Parathyroid adenoma (tissue), 2 donors: ENCODE measurements at regions not wholly inside any gene's neighbourhood (a gene's known extent, or its start where the extent isn't known, plus 50 kb on each side); places are given as distances from the start of the nearest gene placed in this dataset.

Source experiments
- H2AFZ ChIP-seq: fragments of 300-600 bp; sonication (generic); one replicate; pipeline ENCODE4 v1.7.0; 2017; ENCODE audit warnings: antibody characterized with exemption, mild to moderate bottlenecking
- H3K27ac ChIP-seq: fragments of 300-600 bp; sonication (generic); one replicate; pipeline ENCODE4 v1.7.0; 2017
- H3K27me3 ChIP-seq: fragments of 300-600 bp; sonication (generic); one replicate; pipeline ENCODE4 v1.7.0; 2017; ENCODE audit warnings: low read length; ENCODE audit not compliant: control insufficient read depth, insufficient read depth
- H3K36me3 ChIP-seq: fragments of 300-600 bp; sonication (generic); one replicate; pipeline ENCODE4 v1.7.0; 2017; ENCODE audit warnings: low read length; ENCODE audit not compliant: control insufficient read depth, insufficient read depth
- H3K4me1 ChIP-seq: fragments of 300-600 bp; sonication (generic); one replicate; pipeline ENCODE4 v1.7.0; 2017; ENCODE audit warnings: control low read depth
- H3K4me2 ChIP-seq: fragments of 300-600 bp; sonication (generic); one replicate; pipeline ENCODE4 v1.7.0; 2017; ENCODE audit warnings: low read length
- H3K4me3 ChIP-seq: fragments of 300-600 bp; sonication (generic); one replicate; pipeline ENCODE4 v1.7.0; 2017; ENCODE audit warnings: low read depth, low read length
- H3K79me2 ChIP-seq: fragments of 300-600 bp; sonication (generic); one replicate; pipeline ENCODE4 v1.7.0; 2017; ENCODE audit warnings: control low read depth
- H3K9ac ChIP-seq: fragments of 300-600 bp; sonication (generic); one replicate; pipeline ENCODE4 v1.7.0; 2017; ENCODE audit warnings: mild to moderate bottlenecking
- H3K9me3 ChIP-seq: fragments of 300-600 bp; sonication (generic); one replicate; pipeline ENCODE4 v1.7.0; 2017; ENCODE audit warnings: low read length; ENCODE audit not compliant: control insufficient read depth
- TF ChIP-seq, protein P1 (sequence below): fragments of 300-600 bp; sonication (generic); IDR thresholded peaks from one replicate; pipeline ENCODE4 v1.7.0; 2017; ENCODE audit warnings: antibody characterized with exemption, mild to moderate bottlenecking
- donor health status: primary hyperparathyroidism.

GRCh38 chr15:93965304-93965908, 266.0 kb upstream of the MCTP2 start:
- Histone ChIP-seq H3K27ac (no peak overlapping the region), H3K79me2 (no peaks in the 10 kb centered on the region), H3K9me3 (no peaks in the 10 kb centered on the region), H3K4me2 (no peak overlapping the region), H3K4me3 (no peak overlapping the region), H3K27me3 (no peaks in the 10 kb centered on the region), H2AFZ (no peak overlapping the region), H3K9ac (no peak overlapping the region), H3K36me3 (no peaks in the 10 kb centered on the region), H3K4me1 (no peaks in the 10 kb centered on the region)
- TF ChIP-seq, protein P1, sequence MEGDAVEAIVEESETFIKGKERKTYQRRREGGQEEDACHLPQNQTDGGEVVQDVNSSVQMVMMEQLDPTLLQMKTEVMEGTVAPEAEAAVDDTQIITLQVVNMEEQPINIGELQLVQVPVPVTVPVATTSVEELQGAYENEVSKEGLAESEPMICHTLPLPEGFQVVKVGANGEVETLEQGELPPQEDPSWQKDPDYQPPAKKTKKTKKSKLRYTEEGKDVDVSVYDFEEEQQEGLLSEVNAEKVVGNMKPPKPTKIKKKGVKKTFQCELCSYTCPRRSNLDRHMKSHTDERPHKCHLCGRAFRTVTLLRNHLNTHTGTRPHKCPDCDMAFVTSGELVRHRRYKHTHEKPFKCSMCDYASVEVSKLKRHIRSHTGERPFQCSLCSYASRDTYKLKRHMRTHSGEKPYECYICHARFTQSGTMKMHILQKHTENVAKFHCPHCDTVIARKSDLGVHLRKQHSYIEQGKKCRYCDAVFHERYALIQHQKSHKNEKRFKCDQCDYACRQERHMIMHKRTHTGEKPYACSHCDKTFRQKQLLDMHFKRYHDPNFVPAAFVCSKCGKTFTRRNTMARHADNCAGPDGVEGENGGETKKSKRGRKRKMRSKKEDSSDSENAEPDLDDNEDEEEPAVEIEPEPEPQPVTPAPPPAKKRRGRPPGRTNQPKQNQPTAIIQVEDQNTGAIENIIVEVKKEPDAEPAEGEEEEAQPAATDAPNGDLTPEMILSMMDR, result no peak

- Histone ChIP-seq H3K36me3 (no peaks in the 10 kb centered on the region), H3K27me3 (no peaks in the 10 kb centered on the region), H3K4me2 (no peak overlapping the region), H3K4me3 (no peak overlapping the region), H3K4me1 (no peaks in the 10 kb centered on the region), H2AFZ (no peak overlapping the region), H3K27ac (no peak overlapping the region), H3K79me2 (no peaks in the 10 kb centered on the region), H3K9me3 (no peaks in the 10 kb centered on the region), H3K9ac (no peak overlapping the region)
- TF ChIP-seq, protein P1, result no peak
Observed at GRCh38 chr15:93954985-93955571, 276.3 kb upstream of the MCTP2 start.

DNA sequence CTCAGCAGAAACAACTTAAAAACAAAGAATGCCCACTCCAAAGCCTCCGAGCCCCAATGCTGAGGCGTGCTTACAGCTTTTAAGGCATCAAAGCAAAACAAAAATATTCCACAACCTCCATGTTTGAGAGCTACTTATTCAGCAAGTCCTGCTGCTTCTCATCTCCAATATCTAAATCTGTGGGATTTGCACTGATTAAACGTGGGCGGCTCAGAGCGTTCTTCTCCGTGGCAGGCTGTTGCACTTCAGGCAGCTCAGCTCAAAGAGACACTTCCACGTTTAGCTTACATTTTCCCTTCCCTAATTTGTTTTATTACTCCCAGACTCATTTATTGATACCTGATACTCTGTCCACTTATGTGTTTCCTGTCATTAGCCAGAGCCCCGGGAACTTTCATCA, 282.6 kb upstream of the MCTP2 start:
- H3K4me1 ChIP-seq, result no peaks in the 10 kb centered on the region
- no peak overlapping the region for H3K4me2 ChIP-seq
- no peaks in the 10 kb centered on the region for H3K79me2 ChIP-seq
- H3K27ac ChIP-seq, result no peak overlapping the region
- no peaks in the 10 kb centered on the region for H3K9me3 ChIP-seq
- no peak overlapping the region for H2AFZ ChIP-seq
- H3K36me3 ChIP-seq, result no peaks in the 10 kb centered on the region
- H3K4me3 ChIP-seq, result no peak overlapping the region
- no peak overlapping the region for H3K9ac ChIP-seq
- H3K27me3 ChIP-seq, result no peaks in the 10 kb centered on the region
- TF ChIP-seq, protein P1, result no peak

DNA sequence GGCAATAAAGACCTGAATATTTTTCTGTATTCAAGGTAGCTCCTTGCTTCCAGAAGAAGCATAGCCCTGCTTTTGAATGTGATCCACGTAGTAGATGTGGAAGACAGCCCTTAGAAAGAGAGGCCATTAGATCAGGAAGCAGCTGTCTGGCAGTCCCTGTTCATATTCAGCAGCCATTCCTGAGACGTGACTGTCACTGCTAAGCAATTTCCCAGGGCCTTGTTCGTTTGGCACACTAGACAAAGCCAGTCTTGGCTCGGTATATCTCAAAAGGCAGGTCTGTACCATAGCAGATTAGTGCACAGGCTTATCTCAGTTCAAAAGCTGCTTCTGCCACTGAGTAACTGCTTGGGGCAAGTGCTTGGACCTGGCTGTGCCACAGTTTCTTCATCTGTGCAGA, 287.8 kb upstream of the MCTP2 start:
- H3K4me1 ChIP-seq, result no peaks in the 10 kb centered on the region
- no peak overlapping the region for H3K4me3 ChIP-seq
- no peaks in the 10 kb centered on the region for H3K9me3 ChIP-seq
- H3K79me2 ChIP-seq, result no peaks in the 10 kb centered on the region
- no peak overlapping the region for H3K27ac ChIP-seq
- H3K4me2 ChIP-seq, result no peak overlapping the region
- H2AFZ ChIP-seq, result no peak overlapping the region
- no peak overlapping the region for H3K9ac ChIP-seq
- H3K27me3 ChIP-seq, result no peaks in the 10 kb centered on the region
- TF ChIP-seq, protein P1, result no peak
- H3K36me3 ChIP-seq, result no peaks in the 10 kb centered on the region

DNA sequence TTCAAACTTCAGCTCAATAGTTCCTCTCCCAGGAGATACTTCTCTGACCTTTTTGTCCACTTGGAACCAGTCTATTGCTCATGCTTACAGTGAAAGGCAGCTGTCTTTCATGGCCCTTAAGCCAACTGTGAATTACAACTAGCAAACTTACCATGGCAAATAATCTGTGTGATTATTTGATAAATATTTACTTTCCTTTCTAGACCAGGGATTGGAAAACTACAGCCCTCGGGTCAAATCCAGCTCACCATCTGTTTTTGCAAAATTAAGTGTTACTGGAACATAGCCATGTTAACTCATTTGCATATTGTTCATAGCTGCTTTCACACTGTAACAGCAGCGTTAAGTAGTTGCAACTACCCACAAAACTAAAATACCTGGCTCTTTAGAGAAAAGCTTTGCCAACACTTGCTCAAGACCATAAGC, 289.1 kb upstream of the MCTP2 start:
- Histone ChIP-seq H3K4me3 (no peak overlapping the region), H3K27ac (no peak overlapping the region), H3K4me1 (no peaks in the 10 kb centered on the region), H3K27me3 (no peaks in the 10 kb centered on the region), H3K9ac (no peak overlapping the region), H3K79me2 (no peaks in the 10 kb centered on the region), H3K4me2 (no peak overlapping the region), H3K36me3 (no peaks in the 10 kb centered on the region), H2AFZ (no peak overlapping the region), H3K9me3 (no peaks in the 10 kb centered on the region)
- TF ChIP-seq, protein P1, result no peak
